ENCODE measurements at regions not wholly inside any gene's neighbourhood (a gene's known extent, or its start where the extent isn't known, plus 50 kb on each side); places are given as distances from the start of the nearest gene placed in this dataset.
A peak's percentile ranks its signal among the peaks of the same experiment; 100 is the strongest.

GRCh38 chr4:19346636-19347035 is 905.1 kb upstream of the SLIT2 start:
- no peak for DNase-seq

GRCh38 chr4:19329631-19330030 is 922.1 kb upstream of the SLIT2 start:
- no peak for DNase-seq

GRCh38 chr4:19329077-19329476 is 922.6 kb upstream of the SLIT2 start:
- no peak for DNase-seq

GRCh38 chr4:19327364-19327763 is 924.3 kb upstream of the SLIT2 start:
- no peak for DNase-seq

- DNase-seq, result no peak
Observed at GRCh38 chr4:19324184-19324583, 927.5 kb upstream of the SLIT2 start.

GRCh38 chr4:19319607-19320006 is 932.1 kb upstream of the SLIT2 start:
- DNase-seq, result no peak

- DNase-seq, result no peak
Observed at GRCh38 chr4:19317377-19317776, 934.3 kb upstream of the SLIT2 start.

- DNase-seq, result no peak
Observed at GRCh38 chr4:19314116-19314515, 937.6 kb upstream of the SLIT2 start.

- DNase-seq, result peak; percentile 15 to 22
Observed at GRCh38 chr4:19309378-19309777, 942.3 kb upstream of the SLIT2 start.

- DNase-seq, result no peak
Observed at GRCh38 chr4:19304028-19304427, 947.7 kb upstream of the SLIT2 start.

GRCh38 chr4:19301527-19301926 is 950.2 kb upstream of the SLIT2 start:
- DNase-seq, result no peak

GRCh38 chr4:19300213-19300612 is 951.5 kb upstream of the SLIT2 start:
- DNase-seq, result no peak

- no peak for DNase-seq
Observed at GRCh38 chr4:19298998-19299397, 952.7 kb upstream of the SLIT2 start.

GRCh38 chr4:19293781-19294180 is 957.9 kb upstream of the SLIT2 start:
- no peak for DNase-seq

GRCh38 chr4:19293080-19293479 is 958.6 kb upstream of the SLIT2 start:
- DNase-seq, result no peak

GRCh38 chr4:19286924-19287323 is 964.8 kb upstream of the SLIT2 start:
- DNase-seq, result no peak

GRCh38 chr4:19285146-19285545 is 966.6 kb upstream of the SLIT2 start:
- DNase-seq, result no peak

- no peak for DNase-seq
Observed at GRCh38 chr4:19278665-19279064, 973.0 kb upstream of the SLIT2 start.

GRCh38 chr4:19266566-19266965 is 985.1 kb upstream of the SLIT2 start:
- DNase-seq, result no peak

- DNase-seq, result no peak
Observed at GRCh38 chr4:19262467-19262866, 989.2 kb upstream of the SLIT2 start.

GRCh38 chr4:19260346-19260745 is 991.4 kb upstream of the SLIT2 start:
- DNase-seq, result peak; percentile 25 to 26

- DNase-seq, result no peak
Observed at GRCh38 chr4:19259920-19260319, 991.8 kb upstream of the SLIT2 start.

- no peak for DNase-seq
Observed at GRCh38 chr4:19256823-19257222, 994.9 kb upstream of the SLIT2 start.

GRCh38 chr4:19254486-19254885 is 997.2 kb upstream of the SLIT2 start:
- DNase-seq, result peak in 1 of 2 donors; percentile 26

GRCh38 chr4:19248023-19248422 is 1003.7 kb upstream of the SLIT2 start:
- no peak for DNase-seq

Measured in right lung (tissue), 2 donors.